NCI-H146 treated with DMSO at 0.1 percent for 48 hours (cell line): ENCODE measurements at regions not wholly inside any gene's neighbourhood (a gene's known extent, or its start where the extent isn't known, plus 50 kb on each side); places are given as distances from the start of the nearest gene placed in this dataset.

Experiments
- DNase-seq: peaks from one replicate; lab custom pipeline; 2025; ENCODE audit not compliant: unreplicated experiment; lab: John Stamatoyannopoulos, UW

- no peak for DNase-seq
Observed at GRCh38 chr16:64184156-64184555, 937.7 kb downstream of the CDH11 start.

DNA sequence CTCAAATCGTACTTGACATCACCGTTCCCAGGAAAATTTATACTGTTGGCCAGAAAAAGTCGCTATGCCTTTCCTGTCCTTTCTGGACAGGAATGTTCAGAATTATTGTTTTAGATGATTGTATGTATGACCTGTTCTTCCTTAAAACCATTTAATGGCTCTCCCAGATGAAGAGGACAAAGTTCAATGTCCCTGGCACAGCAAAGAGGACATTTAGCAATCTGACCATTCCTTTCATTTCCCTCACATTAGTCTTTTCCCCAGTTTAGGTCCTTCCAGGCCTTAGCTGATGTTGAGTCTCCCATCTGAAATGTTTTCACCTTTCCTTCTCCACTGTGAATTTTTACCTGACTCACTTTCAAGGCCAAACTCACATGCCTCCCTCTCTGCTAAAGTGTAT lies 938.9 kb downstream of the CDH11 start:
- DNase-seq, result no peak

- no peak for DNase-seq
Observed at GRCh38 chr16:64181271-64181925, 940.5 kb downstream of the CDH11 start.

DNA sequence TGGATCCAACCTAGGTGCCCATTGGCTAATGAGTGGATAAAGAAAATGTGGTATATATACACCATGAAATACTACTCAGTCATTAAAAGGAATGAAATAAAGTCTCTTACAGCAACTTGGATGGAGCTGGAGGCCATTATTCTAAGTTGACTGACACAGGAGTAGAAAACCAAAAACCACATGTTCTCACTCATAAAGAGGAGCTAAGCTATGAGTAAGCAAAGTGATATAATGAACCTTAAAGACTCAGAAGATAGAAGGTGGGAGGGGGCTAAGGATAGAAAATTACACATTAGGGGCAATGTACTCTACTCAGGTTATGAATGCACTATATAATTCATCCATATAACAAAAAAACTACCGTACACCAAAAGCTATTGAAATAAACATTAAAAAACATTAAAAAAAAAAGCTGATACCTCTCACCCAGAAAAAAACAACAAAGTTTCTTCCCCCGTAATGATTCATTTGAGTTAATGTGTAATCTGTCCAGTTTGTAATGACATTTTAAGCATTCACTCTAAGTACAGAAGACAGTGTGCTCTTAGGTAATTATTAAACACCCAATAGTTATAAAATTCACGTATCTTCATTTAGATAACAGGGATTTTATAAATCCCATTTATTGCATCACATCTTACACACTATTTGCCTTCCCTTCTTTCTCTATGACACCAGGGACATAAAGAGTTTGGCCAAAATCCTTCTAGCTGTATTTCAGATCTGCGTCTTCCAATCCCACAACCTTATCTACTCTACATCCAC lies 941.5 kb downstream of the CDH11 start:
- DNase-seq, result no peak

- DNase-seq, result no peak
Observed at GRCh38 chr16:64174327-64174726, 947.5 kb downstream of the CDH11 start.

DNA sequence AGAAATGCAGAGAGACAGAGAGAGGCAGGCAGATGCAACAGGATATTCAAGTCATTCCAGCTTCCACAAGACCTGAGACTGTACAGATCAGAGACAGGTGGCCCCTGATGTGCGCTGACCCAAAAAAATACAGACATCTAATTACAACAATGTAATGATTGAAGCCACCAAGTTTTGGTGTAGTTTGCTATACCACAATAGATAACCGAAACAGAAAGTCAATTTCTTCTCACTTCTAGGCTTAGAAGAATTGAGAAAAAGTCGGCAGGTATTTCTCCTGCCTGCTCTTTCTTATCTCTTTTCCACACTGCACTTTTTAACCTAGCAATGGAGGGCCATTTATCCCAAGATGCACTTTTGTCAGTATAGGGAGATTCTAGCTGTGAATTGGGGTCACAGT lies 949.2 kb downstream of the CDH11 start:
- no peak for DNase-seq

GRCh38 chr16:64172226-64172625 lies 949.6 kb downstream of the CDH11 start:
- no peak for DNase-seq

- DNase-seq, result no peak
Observed at GRCh38 chr16:64171632-64172031, 950.2 kb downstream of the CDH11 start.

DNA sequence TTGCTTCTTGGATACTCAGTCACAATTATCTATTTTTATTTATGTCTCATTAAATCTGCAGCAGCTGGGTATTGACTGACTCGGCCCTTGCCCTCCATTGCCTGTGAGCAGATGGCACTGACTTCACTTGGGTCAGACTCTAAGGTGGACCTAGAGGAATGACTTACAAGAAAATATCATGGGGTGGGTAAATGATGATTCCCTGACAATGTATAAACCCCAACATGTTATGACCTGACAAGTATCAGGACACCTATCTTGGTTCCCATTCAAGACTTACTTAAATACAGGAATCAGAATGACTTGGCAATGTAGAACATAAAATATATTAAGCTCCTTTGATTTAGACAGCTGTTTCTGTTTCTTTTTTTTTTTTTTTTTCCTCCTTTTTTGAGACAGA lies 953.5 kb downstream of the CDH11 start:
- DNase-seq, result no peak

DNA sequence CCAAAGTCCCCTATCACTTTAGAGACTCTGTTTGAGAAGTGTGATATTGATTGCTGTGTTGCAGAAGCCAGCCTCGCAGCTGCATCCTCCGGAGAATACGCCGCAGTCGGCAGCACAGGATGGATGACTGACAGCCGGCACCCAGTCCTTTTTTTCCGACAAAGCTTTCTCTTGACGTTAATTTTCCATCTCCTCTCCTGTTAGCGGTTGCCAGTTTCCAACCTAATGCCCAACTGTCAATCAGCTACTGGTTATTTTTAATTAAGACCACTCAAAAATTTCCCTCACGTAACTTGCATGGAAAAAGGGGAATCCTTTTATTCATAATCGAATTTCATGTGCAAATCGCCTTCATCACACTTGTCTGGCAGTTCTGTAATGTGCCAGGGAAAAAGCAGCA lies 953.9 kb downstream of the CDH11 start:
- DNase-seq, result no peak

- DNase-seq, result no peak
Observed at GRCh38 chr16:64165368-64165767, 956.5 kb downstream of the CDH11 start.

- no peak for DNase-seq
Observed at GRCh38 chr16:64162613-64163375, 959.1 kb downstream of the CDH11 start.

DNA sequence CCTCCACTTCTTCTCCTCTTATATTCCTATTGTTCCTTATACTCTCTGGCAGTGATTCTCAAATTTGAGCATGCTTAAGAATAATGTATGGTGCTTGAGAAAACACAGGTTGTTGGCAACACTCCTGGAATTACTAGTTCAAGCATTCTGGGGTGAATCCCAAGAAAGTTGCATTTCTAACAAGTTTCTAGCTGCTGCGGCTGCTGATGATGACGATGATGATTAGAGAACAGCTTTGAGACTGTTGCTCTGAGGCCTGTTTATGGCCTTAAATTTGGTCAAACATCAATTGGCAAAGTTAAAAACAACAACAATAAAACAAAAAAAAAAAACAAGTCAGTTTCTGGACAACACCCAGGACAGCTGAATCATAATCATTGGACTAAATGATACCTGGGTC lies 961.9 kb downstream of the CDH11 start:
- no peak for DNase-seq

GRCh38 chr16:64158941-64159588 lies 962.8 kb downstream of the CDH11 start:
- no peak for DNase-seq

DNA sequence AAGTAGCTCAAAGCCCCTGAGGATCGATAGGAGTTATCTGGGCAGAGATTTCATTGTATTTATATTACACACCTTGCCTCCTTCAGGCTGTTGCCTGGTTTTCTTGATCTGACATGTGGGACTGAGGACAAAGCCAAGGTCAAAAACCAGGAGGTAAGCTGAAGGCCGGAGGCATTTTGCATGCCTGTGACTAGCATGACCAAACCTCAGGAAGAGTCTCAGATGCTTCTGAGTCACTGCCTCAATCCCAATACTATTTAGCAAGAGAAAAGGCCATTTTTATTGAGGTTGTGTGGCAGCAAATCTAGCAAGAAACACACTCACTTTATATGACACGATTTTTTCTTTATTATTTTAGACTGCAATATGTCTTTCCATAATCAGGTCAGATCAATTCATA lies 968.1 kb downstream of the CDH11 start:
- DNase-seq, result no peak

DNA sequence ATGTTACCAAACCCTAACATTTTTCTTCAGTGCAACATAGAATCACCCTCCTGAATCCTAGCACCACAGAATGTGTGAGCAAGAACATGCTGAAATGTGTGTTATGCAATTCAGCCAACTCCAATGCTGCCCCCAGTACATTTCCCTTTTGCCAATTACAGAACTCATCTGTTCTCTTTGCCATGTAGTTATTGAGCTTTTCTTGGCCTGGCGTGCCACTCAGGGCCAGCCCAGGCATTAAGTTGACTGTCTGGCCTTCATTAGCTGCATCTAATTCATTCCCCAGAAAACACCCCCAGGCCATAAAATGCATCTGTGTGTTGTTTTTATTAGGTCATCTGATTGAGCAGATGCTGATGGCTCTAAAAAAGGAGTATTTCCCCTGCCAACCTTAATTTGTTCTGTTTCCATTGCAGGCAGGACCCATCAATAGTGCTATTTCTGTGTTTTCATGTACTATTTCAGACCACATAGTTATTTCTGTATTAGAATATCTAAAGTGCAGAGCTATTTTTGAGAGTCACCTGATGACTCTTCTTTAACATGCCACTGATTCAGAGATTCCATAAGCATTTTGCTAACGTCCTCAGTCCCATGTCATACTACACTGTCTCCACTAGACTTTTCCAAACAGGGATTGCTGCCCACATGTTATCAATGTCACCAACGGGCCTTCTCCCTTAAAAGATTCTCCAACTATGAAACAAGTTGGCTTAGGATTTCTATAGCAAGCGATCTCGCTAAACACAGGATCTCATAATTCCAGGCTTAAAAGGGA lies 969.7 kb downstream of the CDH11 start:
- no peak for DNase-seq

- no peak for DNase-seq
Observed at GRCh38 chr16:64150193-64150592, 971.7 kb downstream of the CDH11 start.

DNA sequence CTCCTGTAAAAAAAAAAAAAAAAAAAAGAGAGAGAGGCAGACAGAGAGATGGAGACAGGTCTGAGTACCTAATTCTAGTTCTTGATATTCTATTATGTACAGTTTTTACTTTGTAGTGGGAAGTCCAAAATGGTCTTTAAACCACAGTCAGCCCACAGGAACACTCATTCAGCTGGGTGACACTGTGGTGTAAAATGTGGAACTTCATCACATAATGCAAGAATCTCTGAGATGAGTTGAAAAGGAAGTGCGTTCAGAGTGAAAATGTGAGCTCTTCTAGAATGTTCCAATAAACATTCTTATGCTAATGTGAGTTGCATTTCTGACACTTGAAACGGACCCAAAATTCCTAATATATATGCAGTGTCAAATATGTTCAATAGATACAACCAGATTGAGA lies 972.1 kb downstream of the CDH11 start:
- no peak for DNase-seq

DNA sequence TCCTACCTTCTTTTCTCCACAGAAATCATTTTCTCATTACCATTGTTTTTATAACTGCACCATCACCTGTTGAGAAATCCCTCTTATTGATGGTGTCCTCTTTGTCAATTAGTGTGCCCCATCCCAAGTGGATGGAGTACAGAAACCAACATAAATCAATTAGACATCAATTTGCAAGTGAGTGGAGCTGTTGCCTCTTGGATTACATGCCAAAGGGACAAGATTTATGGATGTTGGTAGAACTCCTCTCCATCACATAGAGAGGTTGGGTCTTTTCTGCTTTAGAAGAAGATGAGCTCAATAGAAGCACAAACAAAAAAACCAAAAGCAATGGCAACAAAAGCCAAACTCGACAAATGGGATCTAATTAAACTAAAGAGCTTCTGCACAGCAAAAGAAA lies 973.5 kb downstream of the CDH11 start:
- DNase-seq, result no peak

- no peak for DNase-seq
Observed at GRCh38 chr16:64147941-64148340, 973.9 kb downstream of the CDH11 start.

GRCh38 chr16:64144617-64145016 lies 977.2 kb downstream of the CDH11 start:
- no peak for DNase-seq
